ENCODE measurements at regions not wholly inside any gene's neighbourhood (a gene's known extent, or its start where the extent isn't known, plus 50 kb on each side); places are given as distances from the start of the nearest gene placed in this dataset.

GRCh38 chr16:26295625-26296304 lies 604.0 kb downstream of the HS3ST4 start:
- no peak for DNase-seq

- no peak for DNase-seq
Observed at GRCh38 chr16:26301516-26301915, 609.8 kb downstream of the HS3ST4 start.

- no peak for DNase-seq
Observed at GRCh38 chr16:26316683-26317464, 625.1 kb downstream of the HS3ST4 start.

GRCh38 chr16:26317885-26318284 lies 626.1 kb downstream of the HS3ST4 start:
- DNase-seq = no peak

GRCh38 chr16:26330654-26331053 lies 638.9 kb downstream of the HS3ST4 start:
- DNase-seq = no peak

GRCh38 chr16:26334218-26335111 lies 642.7 kb downstream of the HS3ST4 start:
- DNase-seq = no peak

- no peak for DNase-seq
Observed at GRCh38 chr16:26335236-26335853, 643.6 kb downstream of the HS3ST4 start.

GRCh38 chr16:26342621-26343020 lies 650.9 kb downstream of the HS3ST4 start:
- no peak for DNase-seq

- DNase-seq = no peak
Observed at GRCh38 chr16:26344240-26344776, 652.5 kb downstream of the HS3ST4 start.

- no peak for DNase-seq
Observed at GRCh38 chr16:26344976-26345375, 653.2 kb downstream of the HS3ST4 start.

GRCh38 chr16:26345966-26346365 lies 654.2 kb downstream of the HS3ST4 start:
- no peak for DNase-seq

- no peak for DNase-seq
Observed at GRCh38 chr16:26348095-26348494, 656.3 kb downstream of the HS3ST4 start.

GRCh38 chr16:26360867-26361266 lies 669.1 kb downstream of the HS3ST4 start:
- DNase-seq = no peak

- no peak for DNase-seq
Observed at GRCh38 chr16:26363581-26363980, 671.8 kb downstream of the HS3ST4 start.

- DNase-seq = no peak
Observed at GRCh38 chr16:26365161-26365940, 673.6 kb downstream of the HS3ST4 start.

- DNase-seq = no peak
Observed at GRCh38 chr16:26371349-26371869, 679.6 kb downstream of the HS3ST4 start.

- no peak for DNase-seq
Observed at GRCh38 chr16:26374279-26374925, 682.6 kb downstream of the HS3ST4 start.

- no peak for DNase-seq
Observed at GRCh38 chr16:26382586-26382985, 684.1 kb upstream of the C16orf82 start.

- no peak for DNase-seq
Observed at GRCh38 chr16:26386096-26386495, 680.6 kb upstream of the C16orf82 start.

GRCh38 chr16:26391833-26392232 lies 674.9 kb upstream of the C16orf82 start:
- no peak for DNase-seq

- no peak for DNase-seq
Observed at GRCh38 chr16:26394409-26394808, 672.3 kb upstream of the C16orf82 start.
